Esophagus squamous epithelium (tissue), 4 donors: ENCODE measurements at regions not wholly inside any gene's neighbourhood (a gene's known extent, or its start where the extent isn't known, plus 50 kb on each side); places are given as distances from the start of the nearest gene placed in this dataset.

Experiments used
- CTCF ChIP-seq, 6 experiments: fragments of 450-650 bp in 4 of 6; fragments of 200-600 bp in 2 of 6; sonication (generic) in 2 of 6; IDR thresholded peaks; one replicate each; pipeline ENCODE4 v1.5.1; 2016 to 2019; ENCODE audit warnings: antibody characterized with exemption in 6 of 6, mild to moderate bottlenecking in 4 of 6, moderate library complexity in 4 of 6
- POLR2A ChIP-seq, 4 donors: fragments of 450-650 bp; IDR thresholded peaks; one replicate each; pipeline ENCODE4 v1.6.1; 2017; ENCODE audit warnings: antibody characterized with exemption in 4 of 4, mild to moderate bottlenecking in 4 of 4, moderate library complexity in 3 of 4

- no peak for TF ChIP-seq CTCF (IDR thresholded peaks at IDR 0.05)
- TF ChIP-seq POLR2A (IDR thresholded peaks at IDR 0.05), result no peak
These were observed 118.1 kb downstream of the SMIM20 start for GRCh38 chr4:26032142-26032541.
